Stomach (tissue), 4 donors: ENCODE measurements at regions not wholly inside any gene's neighbourhood (a gene's known extent, or its start where the extent isn't known, plus 50 kb on each side); places are given as distances from the start of the nearest gene placed in this dataset.

Source experiments
- POLR2A ChIP-seq, 4 donors: fragments of 450-650 bp; IDR thresholded peaks; one replicate each; pipeline ENCODE4 v1.6.1; 2016; ENCODE audit warnings: antibody characterized with exemption in 4 of 4, control low read depth in 2 of 4, mild to moderate bottlenecking in 1 of 4, moderate library complexity in 1 of 4
- TF ChIP-seq, protein P1 (sequence below), 7 experiments: fragments of 450-650 bp in 4 of 7; fragments of 200-600 bp in 3 of 7; sonication (generic) in 3 of 7; IDR thresholded peaks; one replicate each; pipeline ENCODE4 v1.5.1; 2016 to 2019; ENCODE audit warnings: antibody characterized with exemption in 7 of 7, control low read depth in 2 of 7, mild to moderate bottlenecking in 1 of 7

GRCh38 chr11:116541460-116541859 is 231.3 kb downstream of the BUD13 start:
- TF ChIP-seq, protein P1, sequence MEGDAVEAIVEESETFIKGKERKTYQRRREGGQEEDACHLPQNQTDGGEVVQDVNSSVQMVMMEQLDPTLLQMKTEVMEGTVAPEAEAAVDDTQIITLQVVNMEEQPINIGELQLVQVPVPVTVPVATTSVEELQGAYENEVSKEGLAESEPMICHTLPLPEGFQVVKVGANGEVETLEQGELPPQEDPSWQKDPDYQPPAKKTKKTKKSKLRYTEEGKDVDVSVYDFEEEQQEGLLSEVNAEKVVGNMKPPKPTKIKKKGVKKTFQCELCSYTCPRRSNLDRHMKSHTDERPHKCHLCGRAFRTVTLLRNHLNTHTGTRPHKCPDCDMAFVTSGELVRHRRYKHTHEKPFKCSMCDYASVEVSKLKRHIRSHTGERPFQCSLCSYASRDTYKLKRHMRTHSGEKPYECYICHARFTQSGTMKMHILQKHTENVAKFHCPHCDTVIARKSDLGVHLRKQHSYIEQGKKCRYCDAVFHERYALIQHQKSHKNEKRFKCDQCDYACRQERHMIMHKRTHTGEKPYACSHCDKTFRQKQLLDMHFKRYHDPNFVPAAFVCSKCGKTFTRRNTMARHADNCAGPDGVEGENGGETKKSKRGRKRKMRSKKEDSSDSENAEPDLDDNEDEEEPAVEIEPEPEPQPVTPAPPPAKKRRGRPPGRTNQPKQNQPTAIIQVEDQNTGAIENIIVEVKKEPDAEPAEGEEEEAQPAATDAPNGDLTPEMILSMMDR (IDR thresholded peaks at IDR 0.05) = no peak
- TF ChIP-seq POLR2A (IDR thresholded peaks at IDR 0.05) = no peak
